LNCaP clone FGC (cell line): ENCODE measurements at regions not wholly inside any gene's neighbourhood (a gene's known extent, or its start where the extent isn't known, plus 50 kb on each side); places are given as distances from the start of the nearest gene placed in this dataset.

ENCODE experiments used
- DNase-seq: peaks from one replicate; pipeline ENCODE4 v3.0.0-alpha.2; 2011; ENCODE audit warnings: low read depth
- H3K4me3 ChIP-seq: 2 replicates; pipeline ENCODE4 v1.5.1; 2011; ENCODE audit warnings: mild to moderate bottlenecking, low read depth, low read length, control low read depth
- TF ChIP-seq, protein P1 (sequence below): IDR thresholded peaks from 2 replicates; pipeline ENCODE4 v1.5.1; 2012; ENCODE audit warnings: mild to moderate bottlenecking; ENCODE audit not compliant: control insufficient read depth, insufficient read depth; ENCODE audit errors: extremely low read depth

DNA sequence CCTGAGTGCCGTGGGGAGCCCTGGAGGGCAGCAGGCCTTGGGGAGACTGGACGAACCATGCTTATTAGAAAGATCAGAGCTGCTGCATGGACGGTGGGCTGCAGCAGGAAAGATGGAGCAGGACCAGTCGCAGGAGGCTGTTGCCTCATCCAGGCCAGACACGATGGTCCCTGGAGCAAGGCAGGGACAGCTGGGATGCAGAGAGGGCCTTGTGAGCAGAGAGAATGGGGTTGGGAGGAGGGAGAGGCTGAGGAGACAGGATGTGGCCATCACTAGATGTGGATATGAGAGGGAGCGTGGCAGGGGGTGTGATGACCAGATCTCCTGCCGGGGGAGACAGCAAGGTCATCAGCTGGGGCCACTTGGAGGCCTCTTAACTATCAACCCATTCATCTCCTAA, 727.6 kb downstream of the PTPRU start:
- no peak for DNase-seq
- TF ChIP-seq, protein P1, sequence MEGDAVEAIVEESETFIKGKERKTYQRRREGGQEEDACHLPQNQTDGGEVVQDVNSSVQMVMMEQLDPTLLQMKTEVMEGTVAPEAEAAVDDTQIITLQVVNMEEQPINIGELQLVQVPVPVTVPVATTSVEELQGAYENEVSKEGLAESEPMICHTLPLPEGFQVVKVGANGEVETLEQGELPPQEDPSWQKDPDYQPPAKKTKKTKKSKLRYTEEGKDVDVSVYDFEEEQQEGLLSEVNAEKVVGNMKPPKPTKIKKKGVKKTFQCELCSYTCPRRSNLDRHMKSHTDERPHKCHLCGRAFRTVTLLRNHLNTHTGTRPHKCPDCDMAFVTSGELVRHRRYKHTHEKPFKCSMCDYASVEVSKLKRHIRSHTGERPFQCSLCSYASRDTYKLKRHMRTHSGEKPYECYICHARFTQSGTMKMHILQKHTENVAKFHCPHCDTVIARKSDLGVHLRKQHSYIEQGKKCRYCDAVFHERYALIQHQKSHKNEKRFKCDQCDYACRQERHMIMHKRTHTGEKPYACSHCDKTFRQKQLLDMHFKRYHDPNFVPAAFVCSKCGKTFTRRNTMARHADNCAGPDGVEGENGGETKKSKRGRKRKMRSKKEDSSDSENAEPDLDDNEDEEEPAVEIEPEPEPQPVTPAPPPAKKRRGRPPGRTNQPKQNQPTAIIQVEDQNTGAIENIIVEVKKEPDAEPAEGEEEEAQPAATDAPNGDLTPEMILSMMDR: no peak
- H3K4me3 ChIP-seq: no peak overlapping the region

DNA sequence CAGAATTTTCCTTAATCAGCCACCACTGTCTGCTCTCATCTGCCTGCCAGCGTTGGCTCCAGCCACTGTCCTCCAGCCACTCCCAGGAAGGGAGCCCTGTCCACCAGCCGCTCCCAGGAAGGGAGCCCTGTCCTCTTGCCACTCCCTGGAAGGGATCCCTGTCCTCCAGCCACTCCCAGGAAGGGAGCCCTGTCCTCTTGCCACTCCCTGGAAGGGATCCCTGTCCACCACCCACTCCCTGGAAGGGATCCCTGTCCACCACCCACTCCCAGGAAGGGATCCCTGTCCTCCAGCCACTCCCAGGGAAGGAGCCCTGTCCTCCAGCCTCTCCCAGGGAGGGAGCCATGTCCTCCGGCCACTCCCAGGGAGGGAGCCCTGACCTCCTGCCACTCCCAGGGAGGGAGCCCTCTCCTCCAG, 726.5 kb downstream of the PTPRU start:
- DNase-seq: no peak
- no peak overlapping the region for H3K4me3 ChIP-seq
- TF ChIP-seq, protein P1: no peak

DNA sequence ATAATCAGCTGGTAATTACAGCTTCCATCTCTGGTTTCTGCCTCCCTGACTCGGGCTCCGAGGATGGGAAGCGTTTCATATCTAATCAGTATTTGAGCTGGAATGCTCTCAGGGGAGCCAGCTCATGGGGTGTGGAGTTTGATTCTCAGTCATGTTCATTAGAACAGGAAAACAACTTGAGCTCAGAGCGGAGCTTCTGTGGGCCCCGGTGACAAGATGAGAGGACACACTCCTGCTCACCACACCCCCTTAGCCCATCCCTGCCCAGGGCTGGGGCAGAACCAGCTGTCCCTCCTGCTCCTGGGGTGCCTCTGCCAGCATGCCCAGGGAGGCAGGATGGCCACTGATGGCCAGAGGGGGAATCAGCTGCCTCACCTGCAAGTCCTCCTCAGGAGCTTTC, 726.0 kb downstream of the PTPRU start:
- DNase-seq: no peak
- H3K4me3 ChIP-seq: no peak overlapping the region
- TF ChIP-seq, protein P1: no peak

DNA sequence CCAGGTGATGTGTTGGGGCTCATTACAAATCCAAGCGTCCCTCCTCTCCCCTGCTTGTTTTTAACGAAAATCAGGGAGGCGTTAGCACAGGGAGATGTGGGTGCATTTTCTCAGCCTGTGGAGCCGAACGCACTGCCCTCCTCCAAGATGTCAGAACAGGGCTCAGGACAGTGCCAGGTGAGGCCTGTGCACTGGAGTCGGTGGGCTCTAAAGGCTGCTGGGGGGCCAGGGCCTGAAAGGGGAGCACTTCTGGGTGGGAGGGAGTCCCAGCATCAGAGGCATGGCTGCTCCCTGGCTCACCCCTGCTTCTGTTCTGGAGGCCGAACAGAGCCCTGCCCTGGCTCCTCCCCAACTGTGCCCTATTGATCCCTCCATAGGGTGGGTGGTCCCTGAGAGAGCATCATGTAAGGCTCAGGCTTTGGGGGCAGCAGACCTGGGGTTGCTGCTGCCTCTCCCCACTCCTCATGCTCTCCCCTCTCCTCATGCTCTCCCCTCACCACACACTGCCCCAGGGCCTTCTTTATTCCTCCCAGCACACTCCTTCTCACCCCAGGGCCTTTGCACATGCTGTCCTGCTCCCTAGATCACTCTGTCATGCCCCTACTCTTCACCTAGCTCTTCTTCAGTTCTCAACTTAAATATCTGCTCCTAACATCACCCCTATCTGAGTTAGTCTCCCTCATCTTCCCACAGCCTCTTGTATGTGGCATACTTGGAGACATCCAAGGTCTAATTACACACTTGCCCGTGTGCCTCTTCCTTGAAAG, 725.2 kb downstream of the PTPRU start:
- no peak for DNase-seq
- no peak overlapping the region for H3K4me3 ChIP-seq
- TF ChIP-seq, protein P1: no peak

DNA sequence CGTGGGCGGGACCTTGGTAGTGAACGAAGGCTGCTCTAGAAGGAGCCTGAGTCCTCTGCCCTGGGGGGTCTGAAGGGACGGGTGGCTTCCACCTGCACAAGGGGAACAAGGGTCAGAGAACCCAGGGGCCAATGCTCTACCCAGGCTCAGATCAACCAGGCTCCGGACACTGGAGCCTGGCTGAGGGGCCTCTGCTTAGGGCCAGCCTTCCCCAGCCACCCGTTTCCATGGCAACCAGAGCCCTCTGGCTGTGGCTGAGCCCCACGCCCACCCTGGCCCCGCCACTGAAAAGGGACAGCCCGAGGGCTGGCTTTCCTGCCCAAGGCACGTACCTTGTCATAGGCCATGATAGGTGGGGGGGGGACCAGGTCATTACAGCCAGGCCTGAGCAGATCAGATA, 724.6 kb downstream of the PTPRU start:
- no peak for DNase-seq
- TF ChIP-seq, protein P1: no peak
- H3K4me3 ChIP-seq: no peak overlapping the region

DNA sequence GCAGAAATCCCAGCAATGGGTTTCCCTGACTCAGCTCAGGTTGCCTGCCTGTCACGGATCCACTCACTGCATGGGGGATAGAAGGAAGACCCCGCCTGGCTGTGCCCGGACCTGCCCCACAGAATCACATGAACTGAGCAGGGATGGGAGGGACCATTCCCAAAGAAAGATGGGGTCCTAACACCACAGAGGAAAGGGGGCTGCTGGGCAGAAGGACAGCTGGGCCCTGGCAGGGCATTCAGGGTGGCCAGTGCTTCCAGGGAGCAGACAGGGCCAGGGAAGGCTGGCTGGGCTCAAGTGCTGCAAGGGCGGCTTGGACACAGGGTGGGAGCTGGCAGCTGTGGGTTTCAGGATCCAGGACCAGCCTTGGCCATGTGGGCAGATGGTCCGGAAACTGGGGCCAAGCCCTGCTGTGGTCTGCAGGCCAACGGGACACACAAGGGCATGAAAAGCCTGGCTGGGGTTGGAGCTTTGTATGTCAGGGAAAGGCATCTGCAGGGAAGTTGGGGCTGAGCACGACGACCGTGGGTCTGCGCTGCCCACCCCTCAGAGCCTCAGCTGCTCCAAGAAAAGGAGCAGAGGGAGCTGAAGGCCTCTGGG, 723.9 kb downstream of the PTPRU start:
- H3K4me3 ChIP-seq: no peak overlapping the region
- TF ChIP-seq, protein P1: no peak
- DNase-seq: no peak
